Trophoblast cell (in vitro differentiated cells and primary cell): ENCODE measurements at regions not wholly inside any gene's neighbourhood (a gene's known extent, or its start where the extent isn't known, plus 50 kb on each side); places are given as distances from the start of the nearest gene placed in this dataset.

Experiments
- DNase-seq, 2 donors: peaks; one replicate each; pipeline ENCODE4 v3.0.0-alpha.2; 2016
- H2AFZ ChIP-seq: 2 replicates; pipeline ENCODE4 v1.6.1; 2013; ENCODE audit warnings: low read length, moderate library complexity, mild to moderate bottlenecking; ENCODE audit not compliant: insufficient read depth, poor library complexity
- H2AK5ac ChIP-seq: 2 replicates; pipeline ENCODE4 v1.6.1; 2013; ENCODE audit warnings: mild to moderate bottlenecking, low read length
- H2BK120ac ChIP-seq: 2 replicates; pipeline ENCODE4 v1.6.1; 2013; ENCODE audit warnings: low read length, mild to moderate bottlenecking, moderate library complexity; ENCODE audit not compliant: insufficient read depth, poor library complexity
- H2BK12ac ChIP-seq: 2 replicates; pipeline ENCODE4 v1.6.1; 2013; ENCODE audit warnings: mild to moderate bottlenecking, low read length, moderate library complexity
- H2BK5ac ChIP-seq: 2 replicates; pipeline ENCODE4 v1.6.1; 2013; ENCODE audit warnings: low read length, low read depth, moderate library complexity, mild to moderate bottlenecking; ENCODE audit not compliant: poor library complexity
- H3K14ac ChIP-seq: 2 replicates; pipeline ENCODE4 v1.6.1; 2013; ENCODE audit warnings: mild to moderate bottlenecking, low read length
- H3K18ac ChIP-seq: 2 replicates; pipeline ENCODE4 v1.6.1; 2013; ENCODE audit warnings: mild to moderate bottlenecking, low read length
- H3K23ac ChIP-seq: 2 replicates; pipeline ENCODE4 v1.6.1; 2013; ENCODE audit warnings: low read length
- H3K27ac ChIP-seq: 2 replicates; pipeline ENCODE4 v1.5.1; 2013; ENCODE audit warnings: low read depth, mild to moderate bottlenecking, inconsistent platforms, low read length, moderate library complexity
- H3K27me3 ChIP-seq: 2 replicates; pipeline ENCODE4 v1.6.1; 2013; ENCODE audit warnings: inconsistent platforms, mild to moderate bottlenecking, low read length, moderate library complexity; ENCODE audit not compliant: insufficient read depth
- H3K36me3 ChIP-seq, 2 experiments: 1 replicate in 1 of 2; 2 replicates in 1 of 2; pipeline ENCODE4 v1.6.1; 2013; ENCODE audit warnings: low read length in 2 of 2, mild to moderate bottlenecking in 2 of 2, moderate library complexity in 1 of 2; ENCODE audit not compliant: insufficient read depth in 2 of 2, control insufficient read depth in 1 of 2
- H3K4ac ChIP-seq: 2 replicates; pipeline ENCODE4 v1.6.1; 2013; ENCODE audit warnings: low read depth, mild to moderate bottlenecking, low read length, moderate library complexity
- H3K4me1 ChIP-seq, 2 experiments: 1 replicate in 1 of 2; 2 replicates in 1 of 2; pipeline ENCODE4 v1.6.1; 2013; ENCODE audit warnings: low read length in 2 of 2, mild to moderate bottlenecking in 2 of 2, moderate library complexity in 1 of 2; ENCODE audit not compliant: insufficient read depth in 2 of 2, control insufficient read depth in 1 of 2
- H3K4me2 ChIP-seq: 2 replicates; pipeline ENCODE4 v1.6.1; 2013; ENCODE audit warnings: inconsistent platforms, mild to moderate bottlenecking, low read length, moderate library complexity
- H3K4me3 ChIP-seq: 2 replicates; pipeline ENCODE4 v1.5.1; 2013; ENCODE audit warnings: mild to moderate bottlenecking, low read depth, low read length, inconsistent platforms
- H3K79me1 ChIP-seq: one replicate; pipeline ENCODE4 v1.6.1; 2013; ENCODE audit warnings: low read length
- H3K79me2 ChIP-seq: 2 replicates; pipeline ENCODE4 v1.6.1; 2013; ENCODE audit warnings: low read length, mild to moderate bottlenecking; ENCODE audit not compliant: control insufficient read depth, insufficient read depth, poor library complexity
- H3K9ac ChIP-seq: 2 replicates; pipeline ENCODE4 v1.6.1; 2013; ENCODE audit warnings: mild to moderate bottlenecking, low read length
- H3K9me3 ChIP-seq: 2 replicates; pipeline ENCODE4 v1.6.1; 2013; ENCODE audit warnings: low read depth, mild to moderate bottlenecking, control low read depth, inconsistent platforms, low read length; ENCODE audit not compliant: insufficient read depth
- H4K12ac ChIP-seq: 2 replicates; pipeline ENCODE4 v1.6.1; 2013; ENCODE audit warnings: low read depth, mild to moderate bottlenecking, low read length, moderate library complexity
- H4K8ac ChIP-seq: 2 replicates; pipeline ENCODE4 v1.6.1; 2013; ENCODE audit warnings: low read depth, mild to moderate bottlenecking, low read length, moderate library complexity
- H4K91ac ChIP-seq: one replicate; pipeline ENCODE4 v1.6.1; 2013; ENCODE audit warnings: low read depth, mild to moderate bottlenecking, low read length, moderate library complexity
- WGBS: extraction: QIAGEN DNeasy Blood & Tissue Kit; methylation state at CpG from one replicate; pipeline ENCODE4 v1.1.7; 2013; ENCODE audit warnings: missing lambda C conversion rate; ENCODE audit not compliant: insufficient read length, insufficient coverage; ENCODE audit errors: extremely low coverage; 5-methylcytosine and 5-hydroxymethylcytosine counted together

DNA sequence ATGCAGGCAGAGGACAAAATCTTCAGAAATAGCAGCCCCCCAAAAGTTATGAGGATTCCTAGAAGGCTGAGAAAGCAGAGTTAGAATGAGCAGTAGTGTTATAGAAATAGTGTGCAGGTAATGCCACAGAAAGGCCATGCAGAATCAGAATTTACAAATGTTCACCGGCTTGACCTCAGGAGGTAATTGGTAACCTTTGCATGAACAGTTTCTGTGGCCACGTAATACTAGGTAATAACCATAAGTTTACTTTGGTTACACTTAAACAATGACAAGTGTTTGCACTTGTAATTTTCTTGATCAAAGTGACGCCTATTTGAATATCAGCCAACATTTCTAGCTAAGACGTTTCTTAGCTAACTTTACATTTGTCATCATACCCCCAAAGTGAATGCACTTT is 393.6 kb downstream of the GPAT3 start:
- Histone ChIP-seq H3K9me3 (no peaks in the 10 kb centered on the region), H4K8ac (no peak overlapping the region), H3K27me3 (no peaks in the 10 kb centered on the region), H3K79me1 (no peaks in the 10 kb centered on the region), H2AK5ac (no peak overlapping the region), H3K4ac (no peak overlapping the region), H2BK120ac (no peak overlapping the region), H4K91ac (no peak overlapping the region), H3K79me2 (no peaks in the 10 kb centered on the region), H3K18ac (no peak overlapping the region), H3K4me1 (no peaks in the 10 kb centered on the region), H3K23ac (no peak overlapping the region), H2AFZ (no peak overlapping the region), H3K4me3 (no peak overlapping the region), H3K36me3 (no peaks in the 10 kb centered on the region), H3K27ac (no peak overlapping the region), H4K12ac (no peak overlapping the region), H2BK5ac (no peak overlapping the region), H3K9ac (no peak overlapping the region), H3K14ac (no peak overlapping the region), H2BK12ac (no peak overlapping the region), H3K4me2 (no peak overlapping the region)
- no peak for DNase-seq
- no CpG with 5 or more reads among the region's 4 CpGs for WGBS

DNA sequence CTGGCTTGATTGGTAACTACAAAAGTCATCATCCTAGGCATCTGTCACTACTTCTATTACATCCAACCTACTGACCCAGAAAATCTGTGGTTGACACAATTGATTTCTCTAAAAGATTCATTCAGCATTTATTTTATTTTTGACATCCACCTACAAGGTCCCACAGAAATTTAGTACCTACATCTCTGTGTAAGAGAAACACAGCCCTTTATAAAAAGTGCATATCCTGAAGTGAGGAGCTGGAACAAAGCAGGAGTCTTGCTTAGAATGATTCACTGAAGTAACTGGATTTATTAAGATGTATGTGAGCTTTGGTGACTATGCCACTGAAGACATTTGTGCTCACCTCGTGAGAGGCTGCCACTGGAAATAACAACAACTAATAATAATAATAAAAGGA is 391.0 kb downstream of the GPAT3 start:
- no CpG with 5 or more reads among the region's 1 CpG for WGBS
- Histone ChIP-seq H4K8ac (no peak overlapping the region), H2BK5ac (no peak overlapping the region), H2BK12ac (no peak overlapping the region), H3K27me3 (no peaks in the 10 kb centered on the region), H3K14ac (no peak overlapping the region), H3K4me2 (no peak overlapping the region), H3K36me3 (no peaks in the 10 kb centered on the region), H2BK120ac (no peak overlapping the region), H3K23ac (no peak overlapping the region), H3K9me3 (no peaks in the 10 kb centered on the region), H3K27ac (no peak overlapping the region), H4K12ac (no peak overlapping the region), H3K9ac (no peak overlapping the region), H3K18ac (no peak overlapping the region), H3K79me2 (no peaks in the 10 kb centered on the region), H3K4me3 (no peak overlapping the region), H4K91ac (no peak overlapping the region), H3K79me1 (no peaks in the 10 kb centered on the region), H3K4me1 (no peaks in the 10 kb centered on the region), H2AK5ac (no peak overlapping the region), H2AFZ (no peak overlapping the region), H3K4ac (no peak overlapping the region)
- DNase-seq = no peak

DNA sequence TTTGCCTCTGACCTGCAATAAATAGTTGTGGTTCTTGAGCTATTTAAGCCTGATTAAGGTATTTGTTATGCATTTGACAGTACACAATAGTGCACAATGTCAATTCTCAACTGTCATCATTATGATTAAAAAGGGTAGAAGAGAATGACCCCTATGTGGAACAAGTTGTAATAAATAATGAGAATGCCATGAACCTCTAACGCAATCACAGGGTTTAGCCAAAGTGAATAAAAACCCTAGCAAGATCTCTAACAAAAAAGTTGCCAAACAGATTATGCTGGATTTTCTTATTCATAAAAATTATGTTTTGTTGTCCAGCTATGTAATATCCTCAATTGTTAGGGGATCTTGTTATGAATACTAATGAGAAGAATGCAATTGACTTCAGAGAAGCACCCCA is 387.4 kb downstream of the GPAT3 start:
- H2BK5ac ChIP-seq = no peak overlapping the region
- H3K4ac ChIP-seq = no peak overlapping the region
- H4K8ac ChIP-seq = no peak overlapping the region
- H3K14ac ChIP-seq = no peak overlapping the region
- H4K12ac ChIP-seq = no peak overlapping the region
- no peaks in the 10 kb centered on the region for H3K4me1 ChIP-seq
- H3K36me3 ChIP-seq = no peaks in the 10 kb centered on the region
- WGBS = no CpG with 5 or more reads among the region's 1 CpG
- no peaks in the 10 kb centered on the region for H3K9me3 ChIP-seq
- H3K18ac ChIP-seq = no peak overlapping the region
- H3K23ac ChIP-seq = no peak overlapping the region
- H3K79me1 ChIP-seq = no peaks in the 10 kb centered on the region
- H3K79me2 ChIP-seq = no peaks in the 10 kb centered on the region
- H4K91ac ChIP-seq = no peak overlapping the region
- H3K27ac ChIP-seq = no peak overlapping the region
- H3K27me3 ChIP-seq = no peaks in the 10 kb centered on the region
- no peak for DNase-seq
- no peak overlapping the region for H3K4me3 ChIP-seq
- H3K9ac ChIP-seq = no peak overlapping the region
- no peak overlapping the region for H2BK12ac ChIP-seq
- H2BK120ac ChIP-seq = no peak overlapping the region
- no peak overlapping the region for H2AFZ ChIP-seq
- H2AK5ac ChIP-seq = no peak overlapping the region
- H3K4me2 ChIP-seq = no peak overlapping the region

DNA sequence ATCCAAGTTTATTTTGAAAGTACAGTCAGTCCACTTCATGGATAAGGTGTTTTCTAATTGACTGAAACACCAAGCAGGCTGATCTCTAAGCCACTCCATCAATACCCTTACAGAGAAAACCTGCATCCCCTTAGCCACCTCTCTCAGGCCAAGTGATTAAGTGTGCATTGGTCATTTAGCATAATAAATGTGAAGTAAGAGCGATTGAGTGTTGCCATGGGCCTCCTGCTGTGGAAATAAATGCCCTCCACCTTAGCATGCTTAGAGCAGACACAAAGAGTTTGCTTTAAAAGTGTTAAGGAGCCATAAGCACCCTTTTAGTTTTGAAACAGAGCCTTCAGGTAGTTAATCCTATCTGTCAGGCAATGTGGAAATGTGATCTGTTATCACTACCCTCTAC is 386.5 kb downstream of the GPAT3 start:
- no peaks in the 10 kb centered on the region for H3K4me1 ChIP-seq
- no peak overlapping the region for H4K8ac ChIP-seq
- H3K27ac ChIP-seq = no peak overlapping the region
- no peaks in the 10 kb centered on the region for H3K9me3 ChIP-seq
- H3K4me2 ChIP-seq = no peak overlapping the region
- no peaks in the 10 kb centered on the region for H3K27me3 ChIP-seq
- no peak overlapping the region for H2BK12ac ChIP-seq
- H3K36me3 ChIP-seq = no peaks in the 10 kb centered on the region
- no peak overlapping the region for H2BK120ac ChIP-seq
- WGBS = no CpG with 5 or more reads among the region's 1 CpG
- no peak overlapping the region for H2AFZ ChIP-seq
- H3K79me1 ChIP-seq = no peaks in the 10 kb centered on the region
- H4K12ac ChIP-seq = no peak overlapping the region
- H2AK5ac ChIP-seq = no peak overlapping the region
- H3K4me3 ChIP-seq = no peak overlapping the region
- H3K4ac ChIP-seq = no peak overlapping the region
- H3K14ac ChIP-seq = no peak overlapping the region
- H3K79me2 ChIP-seq = no peaks in the 10 kb centered on the region
- no peak overlapping the region for H2BK5ac ChIP-seq
- DNase-seq = no peak
- H3K18ac ChIP-seq = no peak overlapping the region
- H3K9ac ChIP-seq = no peak overlapping the region
- no peak overlapping the region for H3K23ac ChIP-seq
- H4K91ac ChIP-seq = no peak overlapping the region
